ENCODE measurements at regions not wholly inside any gene's neighbourhood (a gene's known extent, or its start where the extent isn't known, plus 50 kb on each side); places are given as distances from the start of the nearest gene placed in this dataset.

GRCh38 chr3:106421909-106422308 lies 553.1 kb upstream of the CBLB start:
- Histone ChIP-seq H3K36me3 (ENCODE audit: control insufficient read depth in 2 of 2, insufficient read depth in 2 of 2, low read length in 1 of 2) (no peaks in the 10 kb centered on the region), H3K27ac (ENCODE audit: low read depth in 2 of 2, low read length in 1 of 2) (no peak overlapping the region), H3K9me3 (ENCODE audit: control insufficient read depth in 2 of 2, insufficient read depth in 1 of 2, low read depth in 1 of 2, low read length in 1 of 2) (no peaks in the 10 kb centered on the region), H3K4me3 (ENCODE audit: low read depth in 1 of 2, low read length in 2 of 2) (no peak overlapping the region), H3K4me1 (ENCODE audit: control insufficient read depth in 2 of 2, insufficient read depth in 2 of 2, low read length in 1 of 2) (no peaks in the 10 kb centered on the region), H3K27me3 (ENCODE audit: control insufficient read depth in 1 of 2, insufficient read depth in 2 of 2, low read length in 2 of 2) (no peaks in the 10 kb centered on the region)

GRCh38 chr3:106423321-106424225 lies 554.8 kb upstream of the CBLB start:
- Histone ChIP-seq H3K4me3 (ENCODE audit: low read depth in 1 of 2, low read length in 2 of 2) (no peak overlapping the region), H3K4me1 (ENCODE audit: control insufficient read depth in 2 of 2, insufficient read depth in 2 of 2, low read length in 1 of 2) (no peaks in the 10 kb centered on the region), H3K36me3 (ENCODE audit: control insufficient read depth in 2 of 2, insufficient read depth in 2 of 2, low read length in 1 of 2) (no peaks in the 10 kb centered on the region), H3K27me3 (ENCODE audit: control insufficient read depth in 1 of 2, insufficient read depth in 2 of 2, low read length in 2 of 2) (no peaks in the 10 kb centered on the region), H3K27ac (ENCODE audit: low read depth in 2 of 2, low read length in 1 of 2) (no peak overlapping the region), H3K9me3 (ENCODE audit: control insufficient read depth in 2 of 2, insufficient read depth in 1 of 2, low read depth in 1 of 2, low read length in 1 of 2) (no peaks in the 10 kb centered on the region)
- WGBS, 2 donors = 27 to 42% methylated on average over 7 of the region's 7 CpGs

GRCh38 chr3:106425026-106425425 lies 556.2 kb upstream of the CBLB start:
- Histone ChIP-seq H3K27ac (ENCODE audit: low read depth in 2 of 2, low read length in 1 of 2) (no peak overlapping the region), H3K27me3 (ENCODE audit: control insufficient read depth in 1 of 2, insufficient read depth in 2 of 2, low read length in 2 of 2) (no peaks in the 10 kb centered on the region), H3K9me3 (ENCODE audit: control insufficient read depth in 2 of 2, insufficient read depth in 1 of 2, low read depth in 1 of 2, low read length in 1 of 2) (no peaks in the 10 kb centered on the region), H3K4me1 (ENCODE audit: control insufficient read depth in 2 of 2, insufficient read depth in 2 of 2, low read length in 1 of 2) (no peaks in the 10 kb centered on the region), H3K36me3 (ENCODE audit: control insufficient read depth in 2 of 2, insufficient read depth in 2 of 2, low read length in 1 of 2) (no peaks in the 10 kb centered on the region), H3K4me3 (ENCODE audit: low read depth in 1 of 2, low read length in 2 of 2) (no peak overlapping the region)
- WGBS, 2 donors = 33 to 44% methylated on average over 2 of the region's 2 CpGs

DNA sequence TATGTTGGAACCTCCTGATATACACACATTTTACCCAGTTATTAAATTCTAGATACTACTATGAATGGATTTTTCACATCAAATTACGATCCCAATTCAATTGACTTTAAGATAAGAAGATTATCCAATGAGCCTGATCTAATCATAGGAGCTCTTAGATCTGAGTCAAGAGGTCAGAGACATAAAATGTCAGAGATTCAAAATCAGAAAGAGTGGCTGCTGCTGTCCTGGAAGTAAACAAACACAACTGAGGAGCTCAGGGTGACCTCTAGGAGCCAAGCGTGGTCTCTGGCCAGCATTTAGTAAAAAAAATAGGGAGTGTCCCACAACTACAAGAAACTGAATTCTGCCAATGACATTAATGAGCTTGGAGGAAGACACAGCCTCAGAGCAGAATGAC lies 557.1 kb upstream of the CBLB start:
- H3K4me1 ChIP-seq (ENCODE audit: control insufficient read depth in 2 of 2, insufficient read depth in 2 of 2, low read length in 1 of 2) = no peaks in the 10 kb centered on the region
- H3K27ac ChIP-seq (ENCODE audit: low read depth in 2 of 2, low read length in 1 of 2) = no peak overlapping the region
- no peaks in the 10 kb centered on the region for H3K9me3 ChIP-seq (ENCODE audit: control insufficient read depth in 2 of 2, insufficient read depth in 1 of 2, low read depth in 1 of 2, low read length in 1 of 2)
- 69 to 80% methylated on average over 2 of the region's 2 CpGs for WGBS, 2 donors
- H3K36me3 ChIP-seq (ENCODE audit: control insufficient read depth in 2 of 2, insufficient read depth in 2 of 2, low read length in 1 of 2) = no peaks in the 10 kb centered on the region
- no peak overlapping the region for H3K4me3 ChIP-seq (ENCODE audit: low read depth in 1 of 2, low read length in 2 of 2)
- H3K27me3 ChIP-seq (ENCODE audit: control insufficient read depth in 1 of 2, insufficient read depth in 2 of 2, low read length in 2 of 2) = no peaks in the 10 kb centered on the region

- Histone ChIP-seq H3K36me3 (ENCODE audit: control insufficient read depth in 2 of 2, insufficient read depth in 2 of 2, low read length in 1 of 2) (no peaks in the 10 kb centered on the region), H3K9me3 (ENCODE audit: control insufficient read depth in 2 of 2, insufficient read depth in 1 of 2, low read depth in 1 of 2, low read length in 1 of 2) (no peaks in the 10 kb centered on the region), H3K4me1 (ENCODE audit: control insufficient read depth in 2 of 2, insufficient read depth in 2 of 2, low read length in 1 of 2) (no peaks in the 10 kb centered on the region), H3K27me3 (ENCODE audit: control insufficient read depth in 1 of 2, insufficient read depth in 2 of 2, low read length in 2 of 2) (no peaks in the 10 kb centered on the region), H3K27ac (ENCODE audit: low read depth in 2 of 2, low read length in 1 of 2) (no peak overlapping the region), H3K4me3 (ENCODE audit: low read depth in 1 of 2, low read length in 2 of 2) (no peak overlapping the region)
- WGBS, 2 donors = 22 to 38% methylated on average over 2 of the region's 2 CpGs
Observed at GRCh38 chr3:106428565-106428994, 559.8 kb upstream of the CBLB start.

GRCh38 chr3:106431721-106432120 lies 562.9 kb upstream of the CBLB start:
- Histone ChIP-seq H3K4me1 (ENCODE audit: control insufficient read depth in 2 of 2, insufficient read depth in 2 of 2, low read length in 1 of 2) (no peaks in the 10 kb centered on the region), H3K27ac (ENCODE audit: low read depth in 2 of 2, low read length in 1 of 2) (no peak overlapping the region), H3K36me3 (ENCODE audit: control insufficient read depth in 2 of 2, insufficient read depth in 2 of 2, low read length in 1 of 2) (no peaks in the 10 kb centered on the region), H3K4me3 (ENCODE audit: low read depth in 1 of 2, low read length in 2 of 2) (no peak overlapping the region), H3K9me3 (ENCODE audit: control insufficient read depth in 2 of 2, insufficient read depth in 1 of 2, low read depth in 1 of 2, low read length in 1 of 2) (no peaks in the 10 kb centered on the region), H3K27me3 (ENCODE audit: control insufficient read depth in 1 of 2, insufficient read depth in 2 of 2, low read length in 2 of 2) (no peaks in the 10 kb centered on the region)
- WGBS, 2 donors = 80 to 89% methylated on average over 7 of the region's 7 CpGs

DNA sequence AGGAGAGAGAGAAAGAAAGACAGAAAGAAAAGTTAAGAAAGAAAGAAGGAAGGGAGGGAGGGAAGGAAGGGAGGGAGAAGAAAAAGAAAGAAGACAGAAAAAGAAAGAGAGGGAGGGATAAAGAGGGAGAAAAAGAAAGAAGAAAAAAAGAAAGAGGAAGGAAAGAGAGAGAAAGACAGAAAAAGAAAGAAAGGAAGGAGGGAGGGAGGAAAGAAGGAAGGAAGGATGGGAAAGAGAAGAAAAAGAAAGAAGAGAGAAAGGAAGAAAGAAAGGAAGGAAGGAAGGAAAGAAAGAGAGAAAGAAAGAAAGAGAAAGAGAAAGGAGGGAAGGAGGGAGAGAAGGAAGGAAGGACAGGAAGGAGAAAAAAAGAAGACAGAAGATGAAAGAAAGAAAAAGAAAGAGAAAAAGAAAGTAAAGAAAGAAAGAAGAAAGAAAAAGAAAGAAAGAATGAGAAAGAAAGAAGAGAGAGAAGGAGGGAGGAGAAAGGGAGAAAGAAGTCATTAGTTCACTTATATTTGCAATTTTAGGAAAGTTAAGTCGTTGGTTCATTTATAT lies 567.2 kb upstream of the CBLB start:
- Histone ChIP-seq H3K27ac (ENCODE audit: low read depth in 2 of 2, low read length in 1 of 2) (no peak overlapping the region), H3K36me3 (ENCODE audit: control insufficient read depth in 2 of 2, insufficient read depth in 2 of 2, low read length in 1 of 2) (no peaks in the 10 kb centered on the region), H3K27me3 (ENCODE audit: control insufficient read depth in 1 of 2, insufficient read depth in 2 of 2, low read length in 2 of 2) (no peaks in the 10 kb centered on the region), H3K9me3 (ENCODE audit: control insufficient read depth in 2 of 2, insufficient read depth in 1 of 2, low read depth in 1 of 2, low read length in 1 of 2) (no peaks in the 10 kb centered on the region), H3K4me3 (ENCODE audit: low read depth in 1 of 2, low read length in 2 of 2) (no peak overlapping the region), H3K4me1 (ENCODE audit: control insufficient read depth in 2 of 2, insufficient read depth in 2 of 2, low read length in 1 of 2) (no peaks in the 10 kb centered on the region)
- 62 to 68% methylated on average over 1 of the region's 1 CpG for WGBS, 2 donors

- Histone ChIP-seq H3K27me3 (ENCODE audit: control insufficient read depth in 1 of 2, insufficient read depth in 2 of 2, low read length in 2 of 2) (no peaks in the 10 kb centered on the region), H3K4me1 (ENCODE audit: control insufficient read depth in 2 of 2, insufficient read depth in 2 of 2, low read length in 1 of 2) (no peaks in the 10 kb centered on the region), H3K36me3 (ENCODE audit: control insufficient read depth in 2 of 2, insufficient read depth in 2 of 2, low read length in 1 of 2) (no peaks in the 10 kb centered on the region), H3K9me3 (ENCODE audit: control insufficient read depth in 2 of 2, insufficient read depth in 1 of 2, low read depth in 1 of 2, low read length in 1 of 2) (no peaks in the 10 kb centered on the region), H3K4me3 (ENCODE audit: low read depth in 1 of 2, low read length in 2 of 2) (no peak overlapping the region), H3K27ac (ENCODE audit: low read depth in 2 of 2, low read length in 1 of 2) (no peak overlapping the region)
- WGBS, 2 donors = 92 to 93% methylated on average over 1 of the region's 1 CpG
Observed at GRCh38 chr3:106438887-106439286, 570.1 kb upstream of the CBLB start.

- Histone ChIP-seq H3K36me3 (ENCODE audit: control insufficient read depth in 2 of 2, insufficient read depth in 2 of 2, low read length in 1 of 2) (peaks cover 0 to 2% of the 10 kb centered on the region in 2 donors), H3K9me3 (ENCODE audit: control insufficient read depth in 2 of 2, insufficient read depth in 1 of 2, low read depth in 1 of 2, low read length in 1 of 2) (no peaks in the 10 kb centered on the region), H3K27ac (ENCODE audit: low read depth in 2 of 2, low read length in 1 of 2) (no peak overlapping the region), H3K4me1 (ENCODE audit: control insufficient read depth in 2 of 2, insufficient read depth in 2 of 2, low read length in 1 of 2) (no peaks in the 10 kb centered on the region), H3K4me3 (ENCODE audit: low read depth in 1 of 2, low read length in 2 of 2) (no peak overlapping the region), H3K27me3 (ENCODE audit: control insufficient read depth in 1 of 2, insufficient read depth in 2 of 2, low read length in 2 of 2) (no peaks in the 10 kb centered on the region)
- 83 to 90% methylated on average over 2 of the region's 2 CpGs for WGBS, 2 donors
Observed at GRCh38 chr3:106440672-106441071, 571.9 kb upstream of the CBLB start.

- H3K4me1 ChIP-seq (ENCODE audit: control insufficient read depth in 2 of 2, insufficient read depth in 2 of 2, low read length in 1 of 2) = no peaks in the 10 kb centered on the region
- 62 to 68% methylated on average over 4 of the region's 4 CpGs for WGBS, 2 donors
- no peaks in the 10 kb centered on the region for H3K9me3 ChIP-seq (ENCODE audit: control insufficient read depth in 2 of 2, insufficient read depth in 1 of 2, low read depth in 1 of 2, low read length in 1 of 2)
- peaks cover 0 to 2% of the 10 kb centered on the region in 2 donors for H3K36me3 ChIP-seq (ENCODE audit: control insufficient read depth in 2 of 2, insufficient read depth in 2 of 2, low read length in 1 of 2)
- H3K4me3 ChIP-seq (ENCODE audit: low read depth in 1 of 2, low read length in 2 of 2) = no peak overlapping the region
- no peak overlapping the region for H3K27ac ChIP-seq (ENCODE audit: low read depth in 2 of 2, low read length in 1 of 2)
- no peaks in the 10 kb centered on the region for H3K27me3 ChIP-seq (ENCODE audit: control insufficient read depth in 1 of 2, insufficient read depth in 2 of 2, low read length in 2 of 2)
Observed at GRCh38 chr3:106446271-106446670, 577.5 kb upstream of the CBLB start.
